ENCODE measurements at regions not wholly inside any gene's neighbourhood (a gene's known extent, or its start where the extent isn't known, plus 50 kb on each side); places are given as distances from the start of the nearest gene placed in this dataset.
A peak's percentile ranks its signal among the peaks of the same experiment; 100 is the strongest.

DNA sequence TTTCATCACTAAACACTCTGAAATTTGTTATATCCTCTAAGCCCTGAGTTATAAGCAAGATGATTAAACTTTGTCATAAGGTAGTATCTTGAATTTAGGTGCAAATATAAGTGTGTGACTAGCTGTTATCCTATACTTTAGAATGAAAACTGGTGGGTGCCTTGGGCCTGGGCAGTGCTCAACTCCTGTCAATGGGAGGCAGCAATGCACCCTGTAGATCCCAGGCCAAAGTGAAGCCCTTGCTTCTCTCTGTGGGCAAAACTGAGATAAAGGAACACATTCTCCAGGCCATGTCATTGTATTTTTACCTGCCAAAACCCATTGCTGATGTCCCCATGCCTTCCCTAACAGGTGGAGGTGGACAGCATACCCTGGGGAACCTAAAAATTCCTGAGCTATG is 525.2 kb downstream of the TNS1 start:
- DNase-seq (ENCODE audit: low spot score), result no peak

DNA sequence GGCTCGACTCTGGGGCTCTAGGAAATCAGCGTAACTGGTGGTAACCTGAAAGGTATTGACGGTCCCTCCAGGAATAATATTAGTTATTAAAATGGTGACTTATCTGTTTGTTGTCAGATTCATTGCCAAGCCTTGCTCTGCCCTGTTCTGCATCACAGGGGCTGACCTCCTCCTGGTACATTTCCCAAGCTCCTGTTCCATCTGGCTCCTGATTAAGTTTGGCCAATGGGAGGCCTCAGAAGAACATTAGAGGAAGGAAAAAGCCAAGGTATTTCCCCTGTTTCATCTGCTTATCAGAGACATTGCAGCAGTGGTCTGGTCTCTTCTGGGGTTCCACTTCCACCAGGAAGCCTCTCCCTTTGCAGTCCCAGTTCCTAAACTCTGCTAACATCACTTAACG is 527.0 kb downstream of the TNS1 start:
- no peak for DNase-seq (ENCODE audit: low spot score)

DNA sequence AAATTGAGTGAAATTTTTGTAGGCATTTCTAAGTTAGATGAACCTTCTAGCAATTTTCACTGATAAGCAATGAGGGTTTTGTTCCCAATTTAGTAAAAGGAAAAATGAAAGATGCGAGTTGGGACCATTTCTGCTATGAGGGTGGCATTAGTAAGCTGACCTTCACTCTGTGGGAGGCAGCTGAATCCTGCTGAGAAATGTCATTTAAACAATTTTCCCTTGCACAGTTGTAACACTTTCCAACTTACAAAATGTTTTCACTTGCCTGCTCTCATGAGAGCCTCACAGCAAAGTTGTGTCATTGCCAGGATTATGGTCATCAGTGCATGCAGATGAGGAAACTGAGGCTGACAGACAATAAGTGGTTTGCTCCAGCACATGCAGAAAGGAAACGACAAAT is 527.7 kb downstream of the TNS1 start:
- DNase-seq (ENCODE audit: low spot score), result no peak

DNA sequence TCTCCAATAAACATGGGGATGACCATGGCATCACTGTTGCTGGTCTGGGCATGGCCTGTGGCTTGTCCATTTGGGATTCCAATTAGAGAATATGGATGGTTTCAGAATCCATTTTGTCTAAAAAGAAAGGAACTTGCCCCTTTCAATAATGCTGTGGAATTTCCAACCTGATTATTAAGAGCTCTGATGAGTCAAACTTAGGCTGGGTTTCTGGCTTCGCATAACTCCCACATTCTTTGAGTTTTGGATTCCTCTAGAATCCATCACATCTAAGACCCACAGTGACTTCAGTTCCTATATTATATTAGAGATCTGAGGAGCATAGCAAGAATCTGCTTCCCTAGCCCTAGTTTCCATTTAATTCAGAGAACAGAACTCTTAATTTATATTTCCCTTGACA is 531.5 kb downstream of the TNS1 start:
- no peak for DNase-seq (ENCODE audit: low spot score)

DNA sequence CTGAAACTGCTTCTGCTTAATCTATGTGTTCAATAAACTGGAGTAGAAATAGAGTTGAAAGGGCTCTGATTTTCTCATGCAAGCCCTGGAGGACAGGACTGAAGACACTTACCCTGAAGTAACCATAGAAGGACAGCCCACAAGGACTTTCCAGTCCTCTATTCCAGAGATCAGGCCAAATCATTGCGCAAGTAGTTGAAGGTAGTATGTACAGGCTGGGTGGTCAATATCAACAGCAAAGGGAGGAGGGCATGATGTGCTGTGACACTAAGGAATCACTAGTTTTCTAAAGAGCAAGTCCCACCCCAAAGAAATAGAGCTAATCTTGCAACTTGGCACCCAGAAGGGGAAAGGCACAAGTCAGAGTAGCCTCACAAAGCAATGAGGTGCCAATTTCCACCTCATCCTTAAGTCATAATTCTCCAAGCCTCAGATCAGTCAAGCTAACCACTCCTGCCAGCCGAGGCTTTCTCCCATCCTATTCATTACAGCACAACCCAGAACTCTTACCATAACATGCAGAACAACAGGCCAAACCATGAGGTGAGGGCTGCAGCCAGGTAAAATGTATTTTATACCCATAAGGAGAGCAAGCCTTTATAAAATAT is 533.5 kb downstream of the TNS1 start:
- DNase-seq (ENCODE audit: low spot score), result peak; percentile 3

DNA sequence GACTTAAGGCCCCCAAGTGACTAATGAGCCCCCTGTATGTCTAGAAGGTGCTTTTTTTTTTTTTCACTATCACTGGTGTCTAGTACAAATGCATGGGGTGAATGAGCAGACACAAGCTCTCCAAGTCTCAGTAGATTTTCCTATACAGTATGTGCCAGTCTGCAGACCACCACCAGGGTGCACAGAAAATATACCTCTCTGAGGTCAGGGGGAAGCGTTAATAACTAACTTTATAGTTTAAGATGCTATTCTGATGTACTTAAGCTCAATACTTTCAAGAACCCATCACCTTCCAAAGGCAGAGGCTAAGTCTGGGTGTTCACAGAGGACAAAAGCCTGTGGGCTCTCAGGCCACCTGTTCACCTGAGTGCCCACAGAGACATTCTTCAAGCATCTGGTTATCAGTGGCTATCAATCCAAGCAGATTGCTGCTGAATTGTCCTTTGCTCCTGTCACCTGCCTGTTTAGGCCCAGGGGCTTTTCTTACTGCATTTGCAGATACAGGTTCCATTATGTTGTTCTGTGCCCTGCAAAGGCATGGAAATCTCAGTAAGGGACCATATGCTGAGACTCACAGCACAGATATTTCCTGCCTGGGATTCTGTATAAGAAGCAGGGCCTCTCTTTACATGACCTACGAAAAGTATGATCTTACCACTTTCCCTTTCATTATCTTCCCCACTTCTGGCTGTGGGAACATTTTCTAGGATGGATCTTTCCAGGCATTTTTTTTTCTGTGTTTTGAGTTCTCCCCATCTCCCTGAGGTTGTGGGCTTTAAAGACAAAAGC is 534.6 kb downstream of the TNS1 start:
- DNase-seq (ENCODE audit: low spot score), result no peak

DNA sequence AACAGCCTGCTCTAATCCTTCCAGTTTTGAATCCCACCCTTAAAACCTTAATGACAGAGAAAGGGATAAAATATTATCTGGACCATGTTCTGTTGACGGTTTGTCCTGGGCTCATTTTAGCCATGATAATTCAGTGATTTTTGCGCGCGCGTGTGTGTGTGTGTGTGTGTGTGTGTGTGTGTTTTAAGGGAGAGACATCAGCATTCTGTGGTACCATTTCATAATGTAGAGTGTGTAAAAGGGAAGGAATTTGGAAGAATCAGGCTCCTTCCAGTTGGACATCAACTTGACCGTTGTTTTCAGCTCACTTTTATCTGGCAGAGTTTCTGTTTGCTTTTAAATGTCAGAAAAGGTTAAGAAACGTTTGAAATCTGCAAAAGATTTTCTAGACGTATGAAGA is 535.5 kb downstream of the TNS1 start:
- DNase-seq (ENCODE audit: low spot score), result no peak

DNA sequence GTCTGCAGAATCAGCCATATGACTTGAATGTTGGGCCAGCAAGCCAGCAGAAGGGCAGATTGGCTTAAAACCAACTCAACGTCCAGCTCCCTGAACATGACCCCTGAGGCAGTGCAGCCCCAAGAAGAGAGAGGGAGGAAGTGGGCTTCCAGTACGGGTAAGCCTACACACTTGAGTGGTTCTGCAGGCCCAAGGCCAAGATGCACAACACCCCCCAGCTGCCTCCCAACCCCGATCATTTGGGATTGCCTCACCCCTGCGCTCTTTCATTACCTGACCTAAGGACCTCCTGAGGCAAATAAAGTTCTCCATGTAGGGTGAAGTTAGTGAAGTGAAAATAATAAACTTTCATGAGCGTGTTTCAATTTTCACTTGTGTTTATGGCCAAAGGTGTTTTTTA is 536.0 kb downstream of the TNS1 start:
- DNase-seq (ENCODE audit: low spot score), result no peak

DNA sequence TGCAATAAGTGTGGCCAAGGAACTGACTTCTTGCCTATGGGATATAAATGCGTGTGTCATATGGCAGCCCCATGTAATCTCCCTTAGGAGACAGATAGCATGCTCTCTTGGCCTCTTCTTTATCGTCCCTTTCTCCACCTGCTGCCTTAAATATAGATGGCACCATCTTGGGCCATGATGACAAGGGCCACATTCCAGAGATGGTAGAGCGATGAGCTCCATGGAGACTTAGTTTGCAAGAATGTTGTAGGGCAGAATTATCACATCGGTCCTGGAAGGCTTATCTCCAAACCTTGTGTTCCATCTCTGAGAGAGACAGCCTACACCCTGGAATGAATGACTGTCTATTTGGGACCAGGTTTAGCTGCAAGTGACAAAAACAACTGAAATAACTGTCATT is 536.7 kb downstream of the TNS1 start:
- DNase-seq (ENCODE audit: low spot score), result no peak

DNA sequence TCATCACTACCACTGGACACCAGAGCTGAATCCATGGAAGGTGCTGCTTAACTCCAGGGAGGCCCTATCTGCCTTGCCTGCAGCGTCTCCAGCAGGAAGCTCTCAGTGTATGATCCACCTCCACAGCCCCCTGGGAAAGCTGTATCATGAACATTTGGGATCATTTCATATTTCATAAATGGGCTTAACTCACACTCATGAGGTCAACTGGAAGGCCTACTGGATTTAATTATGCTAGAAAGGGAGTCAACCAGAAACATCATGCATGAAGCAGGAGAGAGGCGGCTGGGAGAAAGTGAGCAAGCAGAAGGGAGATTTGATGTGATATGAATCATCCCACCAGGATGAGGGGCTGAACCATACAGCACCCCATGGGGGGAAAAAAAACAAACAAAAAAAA is 537.7 kb downstream of the TNS1 start:
- no peak for DNase-seq (ENCODE audit: low spot score)

DNA sequence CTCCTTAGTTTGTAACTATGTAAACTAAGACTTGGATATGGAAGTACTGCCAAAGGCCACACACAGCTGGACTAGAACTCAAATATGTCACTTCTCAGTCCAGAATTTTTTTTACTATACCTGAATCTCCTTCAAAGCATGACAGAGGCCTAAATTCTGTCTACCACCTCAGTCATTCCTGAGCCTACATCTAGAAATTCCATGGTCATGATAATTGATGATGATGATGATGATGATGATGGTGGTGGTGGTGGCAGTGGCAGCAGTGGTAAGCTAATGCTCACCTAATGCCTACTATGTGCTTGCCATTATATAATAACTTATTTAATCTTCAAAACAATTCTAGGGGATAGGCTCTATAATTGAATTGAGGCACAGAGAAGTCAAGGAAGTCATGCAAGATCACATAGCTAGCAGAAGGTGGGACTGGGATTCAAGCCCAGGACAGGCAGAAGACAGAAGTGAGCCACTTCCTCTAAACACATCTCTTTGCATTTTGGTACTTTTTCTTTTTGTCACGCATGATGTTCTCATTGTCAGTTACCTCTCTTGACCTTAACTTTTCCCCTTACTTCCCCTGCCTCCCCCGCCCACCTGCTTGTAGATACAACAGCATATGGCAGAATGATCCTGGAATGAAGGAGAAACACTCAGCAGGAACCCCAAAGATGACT is 539.3 kb downstream of the TNS1 start:
- no peak for DNase-seq (ENCODE audit: low spot score)

DNA sequence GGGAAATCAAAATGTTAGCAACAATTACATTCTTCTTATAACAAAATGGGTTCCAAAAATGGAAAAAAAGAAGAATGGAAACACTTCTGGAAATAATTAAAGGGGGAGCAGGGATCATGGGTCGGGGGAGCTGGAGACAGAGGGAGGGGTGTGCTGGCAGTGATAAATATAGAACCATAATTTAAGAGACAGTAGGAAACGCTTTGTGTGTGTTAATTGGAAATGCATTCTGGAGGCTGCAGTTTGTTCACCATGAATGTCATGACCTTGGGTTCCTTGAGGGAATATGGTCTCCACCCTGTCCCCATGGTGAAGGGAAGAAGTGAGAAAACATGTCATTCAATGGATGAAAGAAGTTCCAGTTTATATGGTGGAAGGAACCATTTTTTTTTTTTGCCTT is 540.7 kb downstream of the TNS1 start:
- DNase-seq (ENCODE audit: low spot score), result no peak

DNA sequence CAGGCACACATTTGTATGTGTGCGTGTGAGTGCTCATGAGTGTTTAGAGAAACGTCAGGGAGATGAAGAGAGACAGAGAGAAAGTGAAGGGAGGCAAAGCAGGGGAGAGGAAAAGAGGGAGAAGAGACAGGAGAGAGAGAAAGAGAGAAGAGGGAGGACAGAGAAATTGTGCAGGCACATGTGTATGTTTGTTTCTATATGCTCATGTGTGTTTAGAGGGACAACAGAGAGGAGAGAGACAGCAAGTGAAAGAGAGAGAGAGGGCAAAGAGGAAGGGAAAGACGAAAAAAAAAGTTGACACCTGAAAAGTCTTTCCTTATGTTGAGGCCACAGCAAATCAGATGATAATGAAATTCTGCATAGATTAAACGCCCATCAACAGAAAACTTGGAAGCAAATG is 541.1 kb downstream of the TNS1 start:
- DNase-seq (ENCODE audit: low spot score), result no peak

DNA sequence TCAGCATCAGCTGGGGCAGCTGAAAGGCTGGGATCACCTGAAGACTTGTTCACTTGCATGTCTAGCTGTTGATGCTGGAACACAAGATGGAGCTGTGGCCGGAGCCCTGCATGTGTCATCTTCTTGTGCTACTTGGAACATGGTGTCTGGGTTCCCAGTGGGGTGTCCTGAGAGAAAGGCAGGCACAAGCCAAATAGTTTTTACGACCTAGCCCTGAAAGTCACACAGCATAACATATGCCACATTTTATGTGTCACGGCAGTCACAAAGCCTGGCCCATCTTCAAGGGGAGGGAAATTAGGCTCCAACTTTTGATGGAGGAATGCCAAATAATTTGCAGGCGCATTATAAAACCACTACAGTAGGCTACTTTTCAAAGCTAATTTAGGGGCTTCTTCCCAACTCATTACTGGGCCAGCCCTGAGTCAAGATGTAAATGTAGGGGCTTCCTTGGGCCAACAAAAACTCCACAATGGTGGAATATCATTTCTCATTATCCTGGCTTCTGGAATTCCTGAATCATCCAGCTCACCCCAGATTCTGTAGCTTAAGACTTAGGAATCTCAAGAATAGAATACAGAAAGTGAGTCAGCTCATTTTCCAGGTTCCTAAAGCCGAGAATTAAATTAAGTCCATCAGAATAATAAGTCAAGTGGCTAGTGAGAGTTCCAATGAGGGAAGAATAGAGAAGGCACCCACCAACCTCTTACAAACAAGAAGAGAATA is 543.0 kb downstream of the TNS1 start:
- DNase-seq (ENCODE audit: low spot score), result no peak

DNA sequence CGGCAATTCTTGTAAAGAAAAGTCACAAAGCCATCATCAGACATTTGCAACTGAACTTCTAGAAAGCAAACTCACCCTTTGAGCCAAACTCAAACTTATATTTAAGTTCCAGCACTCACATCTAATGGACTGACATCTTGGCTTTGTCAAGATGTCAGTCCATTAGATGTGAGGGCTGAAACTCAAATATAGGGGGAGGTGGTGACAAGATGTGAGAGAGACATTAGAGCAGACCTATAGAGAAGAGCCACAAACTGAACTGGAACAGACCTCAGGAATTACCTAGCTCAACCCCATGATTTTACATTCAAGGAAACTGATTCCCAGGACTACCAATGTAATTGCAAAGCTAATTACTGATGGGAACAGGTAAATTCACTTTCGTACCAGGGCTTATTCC is 543.8 kb downstream of the TNS1 start:
- DNase-seq (ENCODE audit: low spot score), result no peak

DNA sequence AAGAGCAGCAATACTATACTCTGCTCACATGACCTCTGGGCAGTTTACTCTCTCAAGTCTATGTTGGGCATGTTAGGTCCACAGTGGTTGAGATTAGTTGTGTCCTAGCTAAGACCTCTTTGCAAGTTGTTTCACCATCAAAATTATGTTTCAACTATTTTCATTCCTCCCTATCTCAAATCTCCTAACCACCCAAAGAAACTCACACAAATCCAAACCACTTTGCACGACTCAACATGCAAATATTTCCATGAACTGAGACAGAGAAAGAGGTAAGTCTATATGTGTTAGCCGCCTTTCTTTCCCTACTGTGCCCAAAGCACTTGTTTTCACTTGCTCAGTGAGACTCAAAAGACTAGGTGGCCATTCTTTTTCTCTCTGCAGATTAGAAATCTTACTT is 546.8 kb downstream of the TNS1 start:
- no peak for DNase-seq (ENCODE audit: low spot score)

DNA sequence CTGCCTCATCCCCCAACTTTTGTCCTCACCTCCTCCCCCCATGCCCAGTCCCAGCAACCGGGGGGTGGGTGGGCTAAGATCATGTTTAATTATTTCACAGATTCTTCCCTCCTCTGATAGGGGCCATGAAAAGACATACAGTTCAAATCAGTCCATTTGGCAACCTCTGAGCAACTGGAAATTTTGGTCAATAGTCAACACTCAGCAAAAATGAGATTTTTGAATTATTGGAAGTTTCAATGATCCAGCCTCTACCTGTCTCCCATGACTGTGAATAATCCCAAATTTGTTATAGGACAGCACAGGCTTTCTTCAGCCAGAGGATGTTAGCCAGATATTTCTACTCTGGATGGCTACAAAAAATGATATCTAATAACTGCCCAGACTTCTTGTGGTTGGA is 549.9 kb downstream of the TNS1 start:
- no peak for DNase-seq (ENCODE audit: low spot score)

DNA sequence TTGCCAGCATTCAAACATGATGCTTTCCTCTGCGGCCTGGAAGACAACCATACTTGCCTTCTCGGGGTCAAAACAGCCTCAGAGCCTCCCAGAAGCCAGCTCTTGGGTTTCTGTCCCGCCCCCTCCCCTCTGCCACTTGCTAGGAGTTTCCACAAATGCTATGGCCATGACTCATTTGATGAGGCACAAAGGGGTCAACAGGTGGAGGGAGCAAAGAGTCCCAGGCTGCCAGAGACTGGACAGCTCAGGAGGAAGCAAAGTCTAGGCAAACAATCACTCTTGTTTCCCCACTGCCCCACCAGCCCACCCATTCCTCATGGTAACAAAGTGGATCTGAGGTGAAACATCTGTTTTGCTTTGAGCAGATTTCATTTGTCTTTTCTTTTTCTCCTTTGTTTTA is 551.1 kb downstream of the TNS1 start:
- no peak for DNase-seq (ENCODE audit: low spot score)

DNA sequence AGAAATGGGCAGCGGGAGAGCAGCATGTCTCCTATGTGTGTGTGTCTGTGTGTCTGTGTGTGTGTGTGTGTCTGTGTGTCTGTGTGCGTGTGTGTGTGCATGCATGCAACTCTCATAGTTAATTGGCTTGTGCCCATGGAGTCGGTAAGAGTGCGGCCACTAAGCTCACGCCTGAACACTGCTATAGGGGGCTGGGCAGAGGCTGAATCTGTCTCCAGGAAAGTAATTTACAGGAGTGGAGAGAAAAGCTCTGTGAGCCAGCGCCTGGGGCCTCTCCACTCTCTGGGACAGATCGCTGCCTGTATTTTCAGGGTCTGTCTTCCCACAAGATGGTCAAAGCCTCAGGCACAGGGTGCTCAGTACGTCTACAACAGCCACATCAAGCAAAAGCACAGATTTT is 553.4 kb downstream of the TNS1 start:
- DNase-seq (ENCODE audit: low spot score), result no peak

DNA sequence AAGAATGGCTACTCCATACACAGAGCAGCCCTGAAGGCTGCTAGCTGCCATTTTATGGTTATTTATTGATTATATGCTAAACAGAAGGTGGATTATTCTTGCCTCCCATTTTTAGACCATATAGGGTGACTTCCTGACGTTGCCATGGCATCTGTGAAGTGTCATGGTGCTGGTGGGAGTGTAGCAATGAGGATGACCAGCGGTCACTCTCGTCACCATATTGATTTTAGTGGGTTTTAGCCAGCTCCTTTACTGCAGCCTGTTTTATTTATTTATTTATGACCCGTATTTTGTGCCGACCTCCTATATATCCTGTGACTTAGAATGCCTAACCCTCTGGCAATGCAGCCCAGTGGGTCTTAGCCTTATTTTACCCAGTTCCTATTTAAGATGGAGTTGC is 553.9 kb downstream of the TNS1 start:
- no peak for DNase-seq (ENCODE audit: low spot score)

DNA sequence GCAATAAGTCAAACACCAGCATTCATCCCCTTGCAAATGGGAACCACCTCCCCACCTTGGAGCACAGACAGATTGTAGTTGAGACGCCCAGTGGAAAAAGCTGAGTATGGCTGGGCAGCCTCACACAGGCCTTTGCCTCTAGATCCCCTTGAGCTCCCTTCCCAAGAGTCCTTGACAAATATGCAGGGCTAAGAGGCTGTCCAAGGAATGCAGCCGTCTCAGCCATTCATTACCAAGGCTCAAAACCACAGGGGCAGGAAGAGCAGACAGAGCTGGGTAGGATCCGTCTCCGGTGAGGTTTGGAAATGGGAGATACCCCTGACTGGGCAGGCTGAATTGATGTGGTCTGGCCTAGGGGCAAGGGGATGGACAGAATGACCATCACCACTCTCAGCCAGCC is 557.1 kb downstream of the TNS1 start:
- DNase-seq (ENCODE audit: low spot score), result no peak

DNA sequence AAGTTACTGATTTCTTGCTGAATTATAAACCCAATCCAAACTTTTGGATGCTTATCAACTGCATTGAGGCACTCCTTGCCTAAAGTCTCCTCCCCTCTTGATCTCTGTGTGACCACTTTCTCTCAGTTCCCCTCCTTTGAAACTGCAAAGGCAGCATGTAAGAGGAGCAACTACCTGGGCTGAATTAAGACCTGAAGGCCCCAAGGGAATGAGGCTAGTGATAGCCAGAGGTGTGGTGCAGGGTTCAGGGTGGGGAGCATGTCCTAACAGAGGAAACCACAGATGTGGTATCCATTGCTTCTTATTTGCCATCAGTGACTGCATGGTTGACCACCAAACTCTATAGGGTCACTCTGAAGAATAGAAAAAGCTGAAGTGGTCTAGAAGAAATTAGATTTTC is 557.9 kb downstream of the TNS1 start:
- no peak for DNase-seq (ENCODE audit: low spot score)

DNA sequence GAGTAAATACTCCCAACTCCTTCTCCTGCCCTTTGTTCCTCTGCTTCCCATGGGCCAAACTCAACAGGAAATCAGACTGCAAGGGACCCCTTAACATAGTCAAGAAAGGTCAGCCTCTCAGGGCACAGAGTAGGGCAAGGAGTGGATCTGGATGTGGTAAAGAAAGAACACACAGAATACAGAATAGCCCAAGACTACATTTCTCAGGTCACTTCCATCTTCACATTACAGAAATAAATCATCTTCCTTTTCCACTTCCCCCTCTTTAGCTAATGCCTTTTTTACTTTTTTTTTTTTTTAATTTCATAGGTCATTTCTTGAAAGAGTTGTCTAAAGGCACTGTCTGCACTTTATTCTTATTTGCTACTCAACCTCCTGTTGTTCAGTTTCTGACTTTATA is 558.3 kb downstream of the TNS1 start:
- DNase-seq (ENCODE audit: low spot score), result no peak

Measured in RKO (cell line).